ENCODE measurements at regions not wholly inside any gene's neighbourhood (a gene's known extent, or its start where the extent isn't known, plus 50 kb on each side); places are given as distances from the start of the nearest gene placed in this dataset.

DNA sequence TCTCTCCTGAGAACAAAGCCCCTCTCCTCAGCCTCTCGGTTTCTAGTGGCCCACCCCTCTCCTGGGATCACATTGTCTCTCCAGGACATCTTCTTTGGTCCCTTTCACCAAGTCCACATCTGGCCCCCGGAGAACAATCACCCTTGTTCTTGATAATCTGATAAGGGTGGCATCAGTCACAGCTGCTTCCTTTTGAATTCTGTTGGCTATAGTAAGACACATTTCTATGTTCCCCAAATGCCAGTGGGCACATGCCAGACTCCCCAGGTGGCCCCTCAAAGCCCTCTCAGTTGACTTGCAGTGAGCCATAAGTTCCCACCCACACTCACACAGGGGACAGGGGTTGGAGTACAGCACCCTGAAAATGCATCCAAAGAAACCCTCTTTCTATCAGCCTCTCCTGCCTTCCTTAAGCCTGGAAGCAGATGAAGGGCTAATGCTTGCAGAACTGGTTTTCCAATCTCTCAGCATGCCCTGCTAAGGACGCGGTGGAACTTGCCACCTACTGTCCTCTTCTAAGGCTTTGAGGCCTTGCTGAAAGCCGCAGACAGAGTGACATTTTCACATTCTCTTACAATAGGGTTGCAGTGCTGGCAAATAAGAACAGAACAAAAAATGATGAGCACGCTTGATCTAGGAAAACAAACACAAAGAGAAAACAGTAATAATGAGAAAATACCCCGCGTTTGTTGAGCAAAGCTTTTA lies 101.3 kb upstream of the SLCO3A1 start:
- Histone ChIP-seq H3K4me3 (no peak overlapping the region), H3K9ac (ENCODE audit: insufficient read depth in 1 of 2, low read depth in 2 of 2, low read length in 2 of 2) (no peak overlapping the region), H3K4me2 (ENCODE audit: insufficient read depth, low read length) (no peak overlapping the region), H3K27me3 (ENCODE audit: control insufficient read depth in 2 of 2, insufficient read depth in 2 of 2, low read length in 2 of 2) (no peaks in the 10 kb centered on the region), H2AFZ (ENCODE audit: low read depth, low read length) (no peak overlapping the region), H3K4me1 (replicated peaks in 1 of 2; ENCODE audit: control insufficient read depth in 2 of 2, insufficient read depth in 2 of 2, low read length in 2 of 2) (no peaks in the 10 kb centered on the region), H3K9me3 (replicated peaks; ENCODE audit: control insufficient read depth, insufficient read depth, low read depth, low read length) (no peaks in the 10 kb centered on the region), H3K36me3 (ENCODE audit: control insufficient read depth, insufficient read depth, low read length) (no peaks in the 10 kb centered on the region), H3K27ac (ENCODE audit: extremely low read depth, low read depth, low read length) (no peak overlapping the region), H3K79me2 (ENCODE audit: control insufficient read depth, insufficient read depth, low read length) (no peaks in the 10 kb centered on the region), H4K20me1 (replicated peaks; ENCODE audit: control insufficient read depth, insufficient read depth, low read length) (no peaks in the 10 kb centered on the region), H3K9me1 (ENCODE audit: control insufficient read depth, insufficient read depth, low read length) (no peaks in the 10 kb centered on the region)
- 1% methylated on average over 8 of the region's 8 CpGs for WGBS (ENCODE audit: insufficient coverage, low coverage, missing lambda C conversion rate)
- in situ Hi-C loops (cut with MboI) (no loop called here), intact Hi-C loops (cut with micrococcal nuclease) (no loop called here)
- POLR2A ChIA-PET, result no interaction called here
- BruUV-seq (replicated peaks), result no TSS peak
- CTCF ChIA-PET (ENCODE audit: low intra/inter-chr PET ratio), result interaction anchor here (0.6 kb wide), 1 partner anchor 657 kb away, joined by 3 read pairs; no protein-coding TSS in a partner anchor
- DNase-seq (ENCODE audit: extremely low read depth in 1 of 4, low spot score in 3 of 4) (no peak), FAIRE-seq (no peak), ATAC-seq (no peak)
- no peak for TF ChIP-seq ZNF445 (CRISPR knock-in tag; IDR thresholded peaks at IDR 0.05; ENCODE audit: low read depth)
- TF ChIP-seq TCF7 (IDR thresholded peaks at IDR 0.05; ENCODE audit: borderline replicate concordance), result no peak
- TF ChIP-seq IFI16 (CRISPR knock-in tag; IDR thresholded peaks at IDR 0.05), result no peak
- no peak for TF ChIP-seq XRCC3 (IDR thresholded peaks at IDR 0.05)
- TF ChIP-seq ZNF165 (CRISPR knock-in tag; IDR thresholded peaks at IDR 0.05; ENCODE audit: borderline replicate concordance), result no peak
- no peak for TF ChIP-seq NCOR1 (IDR thresholded peaks at IDR 0.05)
- no peak for TF ChIP-seq BCLAF1 (IDR thresholded peaks at IDR 0.05; ENCODE audit: borderline replicate concordance in 1 of 2, control insufficient read depth in 1 of 2, low read depth in 2 of 2, low read length in 1 of 2)
- no peak for TF ChIP-seq ZNF121 (CRISPR knock-in tag; conservative IDR thresholded peaks at IDR 0.05)
- no peak for TF ChIP-seq SMAD3 (CRISPR knock-in tag; conservative IDR thresholded peaks at IDR 0.05)
- TF ChIP-seq CTCF (IDR thresholded peaks at IDR 0.05 in 2 of 3, conservative IDR thresholded peaks at IDR 0.05 in 1 of 3; ENCODE audit: insufficient read depth in 2 of 3, low read depth in 1 of 3, low read length in 3 of 3), result no peak
- TF ChIP-seq CEBPG (CRISPR knock-in tag; IDR thresholded peaks at IDR 0.05), result no peak
- TF ChIP-seq CEBPG (tag; conservative IDR thresholded peaks at IDR 0.05 in 1 of 2, IDR thresholded peaks at IDR 0.05 in 1 of 2), result no peak
- no peak for TF ChIP-seq HDAC3 (IDR thresholded peaks at IDR 0.05; ENCODE audit: borderline replicate concordance, partially characterized antibody)
- no peak for TF ChIP-seq ARHGAP35 (IDR thresholded peaks at IDR 0.05; ENCODE audit: partially characterized antibody)
- TF ChIP-seq RFX5 (IDR thresholded peaks at IDR 0.05; ENCODE audit: low read depth, low read length), result no peak
- no peak for TF ChIP-seq HCFC1 (IDR thresholded peaks at IDR 0.05; ENCODE audit: low read depth, low read length)
- no peak for TF ChIP-seq NFYB (IDR thresholded peaks at IDR 0.05; ENCODE audit: extremely low read depth, insufficient read length)
- no peak for TF ChIP-seq ZNF3 (CRISPR knock-in tag; IDR thresholded peaks at IDR 0.05)
- TF ChIP-seq ZNF644 (tag; IDR thresholded peaks at IDR 0.05; ENCODE audit: low read depth), result no peak
